ENCODE measurements at regions not wholly inside any gene's neighbourhood (a gene's known extent, or its start where the extent isn't known, plus 50 kb on each side); places are given as distances from the start of the nearest gene placed in this dataset.

DNA sequence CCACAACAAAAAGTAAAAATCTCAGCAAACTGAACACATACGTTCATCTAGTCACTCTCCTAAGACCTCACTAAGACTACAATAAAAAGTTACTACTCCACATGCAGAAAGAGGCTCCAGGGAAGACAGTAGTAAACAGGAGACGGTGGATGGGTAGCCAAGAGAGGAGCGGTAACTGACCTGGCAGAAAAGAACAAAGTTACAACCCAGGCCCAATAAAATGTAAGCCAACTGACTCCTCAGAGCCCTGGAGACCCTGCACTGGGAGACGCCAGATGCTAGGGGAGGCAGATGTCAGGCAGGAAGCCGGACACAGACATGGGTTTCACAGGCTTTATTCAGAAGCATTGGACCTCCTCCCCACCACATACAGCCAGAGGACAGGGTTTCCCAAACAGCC, 181.1 kb upstream of the NFE2L3 start:
- no TSS peak for BruUV-seq (replicated peaks)
- no peaks in the 10 kb centered on the region for H3K36me3 ChIP-seq (ENCODE audit: insufficient read depth, low read length, poor library complexity, severe bottlenecking)
- DNase-seq (ENCODE audit: low spot score), result no peak
- no peak for TF ChIP-seq CTCF (conservative IDR thresholded peaks at IDR 0.05; ENCODE audit: low read depth, low read length)
- TF ChIP-seq EZH2 (IDR thresholded peaks at IDR 0.05; ENCODE audit: borderline replicate concordance, low read depth, low read length, poor library complexity, severe bottlenecking), result no peak
- no peak overlapping the region for H3K4me3 ChIP-seq (ENCODE audit: low read depth, low read length, poor library complexity, severe bottlenecking)
- H3K4me1 ChIP-seq (ENCODE audit: insufficient read depth, low read length, poor library complexity, severe bottlenecking), result no peaks in the 10 kb centered on the region
- ChIA-PET POLR2A (ENCODE audit: low non-redundant PET) (no interaction called here), CTCF (no interaction called here)
- H3K27me3 ChIP-seq (replicated peaks; ENCODE audit: insufficient read depth, low read depth, low read length, poor library complexity), result no peaks in the 10 kb centered on the region
- no peak overlapping the region for H3K27ac ChIP-seq (ENCODE audit: low read depth, low read length, poor library complexity, severe bottlenecking)
- no peaks in the 10 kb centered on the region for H3K9me3 ChIP-seq (ENCODE audit: low read depth, low read length, poor library complexity, severe bottlenecking)
- intact Hi-C loops (cut with micrococcal nuclease; ENCODE audit: unreplicated experiment), result no loop called here

DNA sequence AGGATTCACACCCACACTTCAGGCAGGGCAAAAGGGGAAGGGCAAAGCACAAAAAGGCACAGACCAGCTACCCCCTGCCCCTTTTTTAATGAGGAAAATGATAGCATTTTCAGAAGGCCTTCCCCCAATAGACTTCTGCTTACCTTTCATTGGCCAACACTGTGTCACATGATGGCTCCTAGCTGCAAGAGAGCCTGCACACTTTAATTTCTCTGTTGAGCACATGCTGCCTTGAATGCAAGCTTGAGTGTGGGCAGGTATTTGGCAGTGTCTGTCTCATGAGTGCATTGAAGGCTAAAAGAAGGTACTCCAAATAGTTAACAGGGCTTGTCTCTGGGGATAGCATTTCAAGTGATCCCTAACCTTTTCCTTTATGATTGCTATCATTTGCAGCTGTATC, 175.4 kb upstream of the NFE2L3 start:
- CTCF ChIA-PET, result no interaction called here

GRCh38 chr7:25978466-25978865, 173.5 kb upstream of the NFE2L3 start:
- ChIA-PET CTCF (no interaction called here), POLR2A (ENCODE audit: low non-redundant PET) (no interaction called here)
- TF ChIP-seq CTCF (conservative IDR thresholded peaks at IDR 0.05; ENCODE audit: low read depth, low read length) (no peak), EZH2 (IDR thresholded peaks at IDR 0.05; ENCODE audit: borderline replicate concordance, low read depth, low read length, poor library complexity, severe bottlenecking) (no peak)
- Histone ChIP-seq H3K4me3 (ENCODE audit: low read depth, low read length, poor library complexity, severe bottlenecking) (no peak overlapping the region), H3K27me3 (replicated peaks; ENCODE audit: insufficient read depth, low read depth, low read length, poor library complexity) (no peaks in the 10 kb centered on the region), H3K27ac (ENCODE audit: low read depth, low read length, poor library complexity, severe bottlenecking) (no peak overlapping the region), H3K9me3 (ENCODE audit: low read depth, low read length, poor library complexity, severe bottlenecking) (peaks cover 8% of the 10 kb centered on the region), H3K4me1 (ENCODE audit: insufficient read depth, low read length, poor library complexity, severe bottlenecking) (no peaks in the 10 kb centered on the region), H3K36me3 (ENCODE audit: insufficient read depth, low read length, poor library complexity, severe bottlenecking) (no peaks in the 10 kb centered on the region)
- intact Hi-C loops (cut with micrococcal nuclease; ENCODE audit: unreplicated experiment), result no loop called here
- no peak for DNase-seq (ENCODE audit: low spot score)
- BruUV-seq (replicated peaks), result no TSS peak

More for the DNA sequence above, 175.4 kb upstream of the NFE2L3 start:
- no peaks in the 10 kb centered on the region for H3K27me3 ChIP-seq (replicated peaks; ENCODE audit: insufficient read depth, low read depth, low read length, poor library complexity)
- TF ChIP-seq CTCF (conservative IDR thresholded peaks at IDR 0.05; ENCODE audit: low read depth, low read length) (no peak), EZH2 (IDR thresholded peaks at IDR 0.05; ENCODE audit: borderline replicate concordance, low read depth, low read length, poor library complexity, severe bottlenecking) (no peak)
- no peak overlapping the region for H3K4me3 ChIP-seq (ENCODE audit: low read depth, low read length, poor library complexity, severe bottlenecking)
- no peaks in the 10 kb centered on the region for H3K36me3 ChIP-seq (ENCODE audit: insufficient read depth, low read length, poor library complexity, severe bottlenecking)
- intact Hi-C loops (cut with micrococcal nuclease; ENCODE audit: unreplicated experiment), result no loop called here
- DNase-seq (ENCODE audit: low spot score), result no peak
- no peaks in the 10 kb centered on the region for H3K4me1 ChIP-seq (ENCODE audit: insufficient read depth, low read length, poor library complexity, severe bottlenecking)
- H3K9me3 ChIP-seq (ENCODE audit: low read depth, low read length, poor library complexity, severe bottlenecking), result peaks cover 8% of the 10 kb centered on the region
- no TSS peak for BruUV-seq (replicated peaks)
- POLR2A ChIA-PET (ENCODE audit: low non-redundant PET), result interaction anchor here (0.6 kb wide), 1 partner anchor 347 kb away, joined by 3 read pairs; no protein-coding TSS in a partner anchor
- no peak overlapping the region for H3K27ac ChIP-seq (ENCODE audit: low read depth, low read length, poor library complexity, severe bottlenecking)
